Thymus (tissue), 11 donors: ENCODE measurements at regions not wholly inside any gene's neighbourhood (a gene's known extent, or its start where the extent isn't known, plus 50 kb on each side); places are given as distances from the start of the nearest gene placed in this dataset.
"Not testable (repeated sequence)": the region's sequence is repeated elsewhere in the genome, so short reads cannot be mapped to it uniquely, and the experiment has no call there.

Experiments
- DNase-seq, 9 donors: peaks; one replicate each; pipeline ENCODE4 v3.0.0-alpha.2; 2013; ENCODE audit warnings: low spot score in 9 of 9, low read depth in 6 of 9, missing footprints in 1 of 9
- H3K27ac ChIP-seq, 2 donors: one replicate each; pipeline ENCODE4 v1.5.1; 2013; ENCODE audit warnings: control low read depth in 1 of 2, low read depth in 1 of 2, low read length in 1 of 2, mild to moderate bottlenecking in 1 of 2, moderate library complexity in 1 of 2
- H3K27me3 ChIP-seq, 2 donors: one replicate each; pipeline ENCODE4 v1.5.1; 2013; ENCODE audit warnings: low read length in 1 of 2; ENCODE audit not compliant: control insufficient read depth in 2 of 2, insufficient read depth in 1 of 2
- H3K36me3 ChIP-seq, 2 donors: one replicate each; pipeline ENCODE4 v1.5.1; 2013; ENCODE audit warnings: low read length in 1 of 2, mild to moderate bottlenecking in 1 of 2, moderate library complexity in 1 of 2; ENCODE audit not compliant: control insufficient read depth in 2 of 2, insufficient read depth in 2 of 2
- H3K4me1 ChIP-seq, 2 donors: one replicate each; pipeline ENCODE4 v1.5.1; 2013; ENCODE audit warnings: low read length in 2 of 2; ENCODE audit not compliant: control insufficient read depth in 2 of 2, insufficient read depth in 2 of 2
- H3K4me3 ChIP-seq, 2 donors: one replicate each; pipeline ENCODE4 v1.5.1; 2013; ENCODE audit warnings: low read length in 2 of 2, control low read depth in 1 of 2, mild to moderate bottlenecking in 1 of 2
- H3K9me3 ChIP-seq, 2 donors: one replicate each; pipeline ENCODE4 v1.5.1; 2013; ENCODE audit warnings: low read length in 1 of 2, mild to moderate bottlenecking in 1 of 2; ENCODE audit not compliant: control insufficient read depth in 2 of 2, insufficient read depth in 1 of 2
- WGBS: extraction: QIAGEN DNeasy Blood & Tissue Kit; methylation state at CpG from one replicate; pipeline ENCODE4 v1.1.7; 2013; 5-methylcytosine and 5-hydroxymethylcytosine counted together
- donor health status: healthy.

GRCh38 chr5:25349746-25350145 is 705.0 kb upstream of the CDH10 start:
- no peak overlapping the region for H3K27ac ChIP-seq
- no peak for DNase-seq
- H3K4me1 ChIP-seq, result no peaks in the 10 kb centered on the region
- no peaks in the 10 kb centered on the region for H3K36me3 ChIP-seq
- H3K9me3 ChIP-seq, result no peaks in the 10 kb centered on the region
- no peak overlapping the region for H3K4me3 ChIP-seq
- no peaks in the 10 kb centered on the region for H3K27me3 ChIP-seq

- no peak overlapping the region for H3K4me3 ChIP-seq
- H3K4me1 ChIP-seq, result no peaks in the 10 kb centered on the region
- 92% methylated on average over 5 of the region's 5 CpGs for WGBS
- no peaks in the 10 kb centered on the region for H3K9me3 ChIP-seq
- no peak overlapping the region for H3K27ac ChIP-seq
- H3K36me3 ChIP-seq, result no peaks in the 10 kb centered on the region
- DNase-seq, result no peak
- H3K27me3 ChIP-seq, result no peaks in the 10 kb centered on the region
Measured at GRCh38 chr5:25345240-25345771, 700.5 kb upstream of the CDH10 start.

GRCh38 chr5:25339541-25339940 is 694.8 kb upstream of the CDH10 start:
- no peak for DNase-seq
- no peaks in the 10 kb centered on the region for H3K9me3 ChIP-seq
- no peaks in the 10 kb centered on the region for H3K36me3 ChIP-seq
- H3K4me3 ChIP-seq, result no peak overlapping the region
- no peaks in the 10 kb centered on the region for H3K27me3 ChIP-seq
- H3K27ac ChIP-seq, result no peak overlapping the region
- WGBS, result 96% methylated on average over 5 of the region's 5 CpGs
- no peaks in the 10 kb centered on the region for H3K4me1 ChIP-seq

- Histone ChIP-seq H3K36me3 (no peaks in the 10 kb centered on the region), H3K4me3 (no peak overlapping the region), H3K27me3 (no peaks in the 10 kb centered on the region), H3K27ac (no peak overlapping the region), H3K9me3 (peaks cover 4 to 21% of the 10 kb centered on the region in 2 donors), H3K4me1 (no peaks in the 10 kb centered on the region)
- 92% methylated on average over 6 of the region's 6 CpGs for WGBS
- DNase-seq, result no peak
Measured at GRCh38 chr5:25334350-25334749, 689.6 kb upstream of the CDH10 start.

- Histone ChIP-seq H3K27ac (no peak overlapping the region), H3K9me3 (peaks cover 4 to 21% of the 10 kb centered on the region in 2 donors), H3K4me3 (no peak overlapping the region), H3K4me1 (no peaks in the 10 kb centered on the region), H3K27me3 (no peaks in the 10 kb centered on the region), H3K36me3 (no peaks in the 10 kb centered on the region)
- 63% methylated on average over 3 of the region's 3 CpGs for WGBS
- DNase-seq, result no peak
Measured at GRCh38 chr5:25330721-25331120, 685.9 kb upstream of the CDH10 start.

DNA sequence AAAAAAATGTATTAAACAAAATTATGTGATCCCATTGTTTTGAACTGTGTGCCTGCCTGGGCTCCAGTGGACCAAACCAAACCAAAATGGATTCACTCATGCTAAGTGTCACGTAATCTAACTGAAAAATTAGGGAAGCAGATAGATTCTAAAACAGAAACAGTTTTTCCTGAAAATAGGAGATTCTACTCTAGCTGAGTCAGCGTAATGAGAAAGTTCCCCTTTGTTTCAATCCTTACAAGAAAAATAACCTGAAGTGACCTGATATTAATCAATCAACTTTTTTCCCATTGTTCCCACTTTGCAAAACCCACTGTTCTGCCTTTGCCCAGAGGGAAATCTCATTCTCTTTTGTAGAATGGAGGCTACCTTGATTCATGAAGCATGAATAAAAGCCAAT is 682.4 kb upstream of the CDH10 start:
- Histone ChIP-seq H3K36me3 (no peaks in the 10 kb centered on the region), H3K27me3 (no peaks in the 10 kb centered on the region), H3K4me1 (no peaks in the 10 kb centered on the region), H3K4me3 (no peak overlapping the region), H3K27ac (no peak overlapping the region), H3K9me3 (peaks cover 5 to 21% of the 10 kb centered on the region in 2 donors)
- DNase-seq, result no peak
- 87% methylated on average over 2 of the region's 2 CpGs for WGBS

- WGBS, result 95% methylated on average over 2 of the region's 2 CpGs
- Histone ChIP-seq H3K4me1 (no peaks in the 10 kb centered on the region), H3K27ac (no peak overlapping the region), H3K9me3 (no peaks in the 10 kb centered on the region), H3K4me3 (no peak overlapping the region), H3K36me3 (no peaks in the 10 kb centered on the region), H3K27me3 (no peaks in the 10 kb centered on the region)
- no peak for DNase-seq
Measured at GRCh38 chr5:25301836-25302235, 657.1 kb upstream of the CDH10 start.

DNA sequence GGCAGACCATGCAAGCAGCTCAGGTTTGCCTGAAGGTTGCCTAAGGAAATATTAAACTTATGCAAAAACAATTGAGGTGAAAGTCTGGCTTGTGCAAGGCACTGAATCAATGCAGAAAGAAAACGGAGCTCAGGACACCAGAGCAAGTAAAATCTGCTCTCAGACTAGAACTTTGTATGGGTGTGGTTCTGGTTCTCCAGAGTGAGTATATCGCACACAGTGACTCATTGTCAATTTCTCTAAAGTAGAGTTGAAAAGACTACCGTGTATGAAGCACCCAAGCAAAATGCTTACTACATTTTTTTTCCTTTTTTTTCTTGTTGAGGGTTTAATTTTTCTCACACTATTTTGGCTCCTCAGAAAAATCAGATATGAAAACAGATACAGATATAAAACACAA is 650.3 kb upstream of the CDH10 start:
- Histone ChIP-seq H3K27ac (no peak overlapping the region), H3K9me3 (peaks cover 0 to 4% of the 10 kb centered on the region in 2 donors), H3K4me3 (no peak overlapping the region), H3K4me1 (no peaks in the 10 kb centered on the region), H3K27me3 (no peaks in the 10 kb centered on the region), H3K36me3 (no peaks in the 10 kb centered on the region)
- WGBS, result 91% methylated on average over 3 of the region's 3 CpGs
- DNase-seq, result no peak

DNA sequence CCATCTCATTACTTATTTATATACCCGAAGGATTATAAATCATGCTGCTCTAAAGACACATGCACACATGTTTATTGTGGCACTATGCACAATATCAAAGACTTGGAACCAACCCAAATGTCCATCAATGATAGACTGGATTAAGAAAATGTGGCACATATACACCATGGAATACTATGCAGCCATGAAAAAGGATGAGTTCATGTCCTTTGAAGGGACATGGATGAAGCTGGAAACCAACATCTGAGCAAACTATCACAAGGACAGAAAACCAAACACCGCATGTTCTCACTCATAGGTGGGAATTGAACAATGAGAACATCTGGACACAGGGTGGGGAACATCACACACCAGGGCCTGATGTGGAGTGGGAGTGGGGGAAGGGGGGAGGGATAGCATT is 645.0 kb upstream of the CDH10 start:
- WGBS, result 96% methylated on average over 2 of the region's 2 CpGs
- not testable (repeated sequence) for H3K27ac ChIP-seq, H3K36me3 ChIP-seq, H3K9me3 ChIP-seq, H3K27me3 ChIP-seq, H3K4me1 ChIP-seq, DNase-seq, H3K4me3 ChIP-seq

DNA sequence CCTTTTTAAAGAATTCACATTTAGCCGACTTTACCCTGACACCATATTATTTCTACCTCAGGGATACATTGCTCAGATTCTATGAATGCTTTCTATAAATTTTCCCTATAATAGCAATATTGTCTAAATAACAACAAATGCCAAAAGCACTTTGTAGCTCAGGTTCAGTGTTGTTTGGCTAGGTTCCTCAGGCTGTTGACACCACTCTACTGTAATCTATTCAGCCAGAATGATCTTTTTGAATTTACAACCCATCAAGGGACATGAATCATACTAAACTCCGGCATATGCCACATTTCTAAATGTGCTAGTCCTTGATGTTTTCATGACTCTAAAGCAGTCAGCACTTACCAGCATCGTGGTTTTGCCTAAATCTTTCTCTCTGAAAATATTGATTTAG is 641.5 kb upstream of the CDH10 start:
- no peak overlapping the region for H3K4me3 ChIP-seq
- no peak overlapping the region for H3K27ac ChIP-seq
- H3K4me1 ChIP-seq, result no peaks in the 10 kb centered on the region
- no peaks in the 10 kb centered on the region for H3K9me3 ChIP-seq
- 83% methylated on average over 3 of the region's 3 CpGs for WGBS
- no peak for DNase-seq
- no peaks in the 10 kb centered on the region for H3K27me3 ChIP-seq
- no peaks in the 10 kb centered on the region for H3K36me3 ChIP-seq
